ENCODE measurements at regions not wholly inside any gene's neighbourhood (a gene's known extent, or its start where the extent isn't known, plus 50 kb on each side); places are given as distances from the start of the nearest gene placed in this dataset.

GRCh38 chr3:187961366-187961765 lies 192.6 kb upstream of the LPP start:
- Histone ChIP-seq H3K4me3 (ENCODE audit: low read depth, low read length) (no peak overlapping the region), H3K9me3 (ENCODE audit: control insufficient read depth, insufficient read depth, low read depth, low read length) (no peaks in the 10 kb centered on the region), H3K4me1 (ENCODE audit: control insufficient read depth, insufficient read depth, low read length) (no peaks in the 10 kb centered on the region), H3K27ac (ENCODE audit: extremely low read depth, low read depth, low read length) (no peak overlapping the region), H3K36me3 (ENCODE audit: control insufficient read depth in 2 of 2, insufficient read depth in 1 of 2, low read length in 2 of 2) (no peaks in the 10 kb centered on the region)
- CTCF ChIA-PET, result no interaction called here
- TF ChIP-seq ZIC2 (tag by site-specific recombination; IDR thresholded peaks at IDR 0.05), result no peak
- TF ChIP-seq ZNF837 (tag by site-specific recombination; IDR thresholded peaks at IDR 0.05), result no peak
- no peak for TF ChIP-seq ZNF677 (tag by site-specific recombination; IDR thresholded peaks at IDR 0.05)
- TF ChIP-seq, protein P1, sequence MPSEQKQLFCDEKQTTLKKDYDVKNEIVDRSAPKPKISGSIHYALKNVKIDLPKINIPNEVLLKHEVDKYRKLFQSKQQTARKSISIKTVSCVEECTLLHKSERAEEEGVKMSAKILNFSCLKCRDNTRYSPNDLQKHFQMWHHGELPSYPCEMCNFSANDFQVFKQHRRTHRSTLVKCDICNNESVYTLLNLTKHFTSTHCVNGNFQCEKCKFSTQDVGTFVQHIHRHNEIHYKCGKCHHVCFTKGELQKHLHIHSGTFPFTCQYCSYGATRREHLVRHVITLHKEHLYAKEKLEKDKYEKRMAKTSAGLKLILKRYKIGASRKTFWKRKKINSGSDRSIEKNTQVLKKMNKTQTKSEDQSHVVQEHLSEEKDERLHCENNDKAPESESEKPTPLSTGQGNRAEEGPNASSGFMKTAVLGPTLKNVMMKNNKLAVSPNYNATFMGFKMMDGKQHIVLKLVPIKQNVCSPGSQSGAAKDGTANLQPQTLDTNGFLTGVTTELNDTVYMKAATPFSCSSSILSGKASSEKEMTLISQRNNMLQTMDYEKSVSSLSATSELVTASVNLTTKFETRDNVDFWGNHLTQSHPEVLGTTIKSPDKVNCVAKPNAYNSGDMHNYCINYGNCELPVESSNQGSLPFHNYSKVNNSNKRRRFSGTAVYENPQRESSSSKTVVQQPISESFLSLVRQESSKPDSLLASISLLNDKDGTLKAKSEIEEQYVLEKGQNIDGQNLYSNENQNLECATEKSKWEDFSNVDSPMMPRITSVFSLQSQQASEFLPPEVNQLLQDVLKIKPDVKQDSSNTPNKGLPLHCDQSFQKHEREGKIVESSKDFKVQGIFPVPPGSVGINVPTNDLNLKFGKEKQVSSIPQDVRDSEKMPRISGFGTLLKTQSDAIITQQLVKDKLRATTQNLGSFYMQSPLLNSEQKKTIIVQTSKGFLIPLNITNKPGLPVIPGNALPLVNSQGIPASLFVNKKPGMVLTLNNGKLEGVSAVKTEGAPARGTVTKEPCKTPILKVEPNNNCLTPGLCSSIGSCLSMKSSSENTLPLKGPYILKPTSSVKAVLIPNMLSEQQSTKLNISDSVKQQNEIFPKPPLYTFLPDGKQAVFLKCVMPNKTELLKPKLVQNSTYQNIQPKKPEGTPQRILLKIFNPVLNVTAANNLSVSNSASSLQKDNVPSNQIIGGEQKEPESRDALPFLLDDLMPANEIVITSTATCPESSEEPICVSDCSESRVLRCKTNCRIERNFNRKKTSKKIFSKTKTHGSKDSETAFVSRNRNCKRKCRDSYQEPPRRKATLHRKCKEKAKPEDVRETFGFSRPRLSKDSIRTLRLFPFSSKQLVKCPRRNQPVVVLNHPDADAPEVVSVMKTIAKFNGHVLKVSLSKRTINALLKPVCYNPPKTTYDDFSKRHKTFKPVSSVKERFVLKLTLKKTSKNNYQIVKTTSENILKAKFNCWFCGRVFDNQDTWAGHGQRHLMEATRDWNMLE (tag by site-specific recombination; conservative IDR thresholded peaks at IDR 0.05; ENCODE audit: low read depth), result no peak
- TF ChIP-seq ZNF777 (tag by site-specific recombination; IDR thresholded peaks at IDR 0.05; ENCODE audit: borderline replicate concordance), result no peak
- TF ChIP-seq ZFHX2 (tag by site-specific recombination; conservative IDR thresholded peaks at IDR 0.05), result no peak
- no peak for TF ChIP-seq ZNF23 (tag by site-specific recombination; IDR thresholded peaks at IDR 0.05; ENCODE audit: borderline replicate concordance)
- TF ChIP-seq ZNF830 (tag by site-specific recombination; IDR thresholded peaks at IDR 0.05; ENCODE audit: low read depth), result no peak
- TF ChIP-seq TCF7L2 (IDR thresholded peaks at IDR 0.05; ENCODE audit: borderline replicate concordance, low read depth, low read length), result no peak
- no peak for TF ChIP-seq AEBP2 (tag by site-specific recombination; IDR thresholded peaks at IDR 0.05; ENCODE audit: borderline replicate concordance)
- no peak for TF ChIP-seq ZNF366 (tag by site-specific recombination; conservative IDR thresholded peaks at IDR 0.05)
- TF ChIP-seq ZNF146 (tag by site-specific recombination; IDR thresholded peaks at IDR 0.05), result no peak
- POLR2A ChIA-PET, result no interaction called here

DNA sequence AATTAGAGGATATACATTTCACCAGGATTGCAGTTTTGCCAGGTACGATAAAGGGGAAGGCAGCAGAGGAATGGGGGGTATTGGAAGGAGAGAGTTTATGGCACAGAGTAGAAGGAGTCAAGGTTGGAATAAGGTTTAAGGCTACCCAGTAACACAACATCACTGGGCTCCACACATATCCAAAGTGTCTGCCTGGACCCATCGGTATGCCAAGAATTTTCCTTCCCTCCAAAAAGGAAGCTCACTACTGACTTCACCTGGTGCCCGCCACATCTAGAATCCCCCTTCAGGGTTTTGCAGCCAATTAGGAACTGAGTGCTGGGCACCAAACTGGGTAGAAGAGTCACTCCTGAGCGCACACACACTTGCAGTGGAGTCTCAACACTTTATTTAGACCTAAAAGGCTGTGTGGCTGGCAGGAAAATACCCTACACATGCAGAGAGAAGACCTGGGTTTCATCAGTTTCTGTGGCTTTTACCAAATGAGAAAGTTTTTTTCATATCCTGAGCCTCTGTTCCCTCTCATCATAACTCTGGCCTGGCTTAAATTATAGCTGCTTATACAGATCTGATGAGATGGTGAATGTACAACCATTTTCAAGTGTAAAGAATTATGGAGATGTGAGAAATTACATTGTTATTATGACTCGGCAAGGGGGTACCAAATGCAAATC lies 190.8 kb upstream of the LPP start:
- Histone ChIP-seq H3K4me1 (ENCODE audit: control insufficient read depth, insufficient read depth, low read length) (no peaks in the 10 kb centered on the region), H3K36me3 (ENCODE audit: control insufficient read depth in 2 of 2, insufficient read depth in 1 of 2, low read length in 2 of 2) (no peaks in the 10 kb centered on the region), H3K9me3 (ENCODE audit: control insufficient read depth, insufficient read depth, low read depth, low read length) (no peaks in the 10 kb centered on the region), H3K4me3 (ENCODE audit: low read depth, low read length) (no peak overlapping the region), H3K27ac (ENCODE audit: extremely low read depth, low read depth, low read length) (no peak overlapping the region)
- POLR2A ChIA-PET, result no interaction called here
- TF ChIP-seq ZBTB44 (tag by site-specific recombination; IDR thresholded peaks at IDR 0.05) (no peak), ZNF112 (tag by site-specific recombination; IDR thresholded peaks at IDR 0.05) (no peak), ZNF175 (tag by site-specific recombination; IDR thresholded peaks at IDR 0.05) (no peak)
- TF ChIP-seq, protein P2, sequence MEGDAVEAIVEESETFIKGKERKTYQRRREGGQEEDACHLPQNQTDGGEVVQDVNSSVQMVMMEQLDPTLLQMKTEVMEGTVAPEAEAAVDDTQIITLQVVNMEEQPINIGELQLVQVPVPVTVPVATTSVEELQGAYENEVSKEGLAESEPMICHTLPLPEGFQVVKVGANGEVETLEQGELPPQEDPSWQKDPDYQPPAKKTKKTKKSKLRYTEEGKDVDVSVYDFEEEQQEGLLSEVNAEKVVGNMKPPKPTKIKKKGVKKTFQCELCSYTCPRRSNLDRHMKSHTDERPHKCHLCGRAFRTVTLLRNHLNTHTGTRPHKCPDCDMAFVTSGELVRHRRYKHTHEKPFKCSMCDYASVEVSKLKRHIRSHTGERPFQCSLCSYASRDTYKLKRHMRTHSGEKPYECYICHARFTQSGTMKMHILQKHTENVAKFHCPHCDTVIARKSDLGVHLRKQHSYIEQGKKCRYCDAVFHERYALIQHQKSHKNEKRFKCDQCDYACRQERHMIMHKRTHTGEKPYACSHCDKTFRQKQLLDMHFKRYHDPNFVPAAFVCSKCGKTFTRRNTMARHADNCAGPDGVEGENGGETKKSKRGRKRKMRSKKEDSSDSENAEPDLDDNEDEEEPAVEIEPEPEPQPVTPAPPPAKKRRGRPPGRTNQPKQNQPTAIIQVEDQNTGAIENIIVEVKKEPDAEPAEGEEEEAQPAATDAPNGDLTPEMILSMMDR (tag by site-specific recombination; IDR thresholded peaks at IDR 0.05), result no peak
- CTCF ChIA-PET, result interaction anchor here (1.2 kb wide), 1 partner anchor 222 kb away, joined by 5 read pairs; no protein-coding TSS in a partner anchor

All from HEK293 (cell line).